Spleen (tissue), 7 donors: ENCODE measurements at regions not wholly inside any gene's neighbourhood (a gene's known extent, or its start where the extent isn't known, plus 50 kb on each side); places are given as distances from the start of the nearest gene placed in this dataset.

Experiments used
- POLR2A ChIP-seq, 3 donors: fragments of 450-650 bp; IDR thresholded peaks; one replicate each; pipeline ENCODE4 v1.5.1; 2017; ENCODE audit warnings: antibody characterized with exemption in 3 of 3, mild to moderate bottlenecking in 1 of 3
- TF ChIP-seq, protein P1 (sequence below), 11 experiments: fragments of 200-600 bp in 7 of 11; fragments of 450-650 bp in 4 of 11; sonication (generic) in 4 of 11; IDR thresholded peaks in 8 of 11; conservative IDR thresholded peaks in 3 of 11; 1 replicate in 7 of 11; 2 replicates in 4 of 11; pipeline versions ENCODE4 v1.4.0 to v1.8.0; 2016 to 2021; ENCODE audit warnings: antibody characterized with exemption in 11 of 11, inconsistent platforms in 4 of 11, mild to moderate bottlenecking in 1 of 11
- donor health status: DM: no; HTN: no; CAD: no; lungs with moderate emphysema.
- donor health status: DM: no; HTN: no; CAD: no.
- donor health status: DM: no; HTN: no; CAD: no.

DNA sequence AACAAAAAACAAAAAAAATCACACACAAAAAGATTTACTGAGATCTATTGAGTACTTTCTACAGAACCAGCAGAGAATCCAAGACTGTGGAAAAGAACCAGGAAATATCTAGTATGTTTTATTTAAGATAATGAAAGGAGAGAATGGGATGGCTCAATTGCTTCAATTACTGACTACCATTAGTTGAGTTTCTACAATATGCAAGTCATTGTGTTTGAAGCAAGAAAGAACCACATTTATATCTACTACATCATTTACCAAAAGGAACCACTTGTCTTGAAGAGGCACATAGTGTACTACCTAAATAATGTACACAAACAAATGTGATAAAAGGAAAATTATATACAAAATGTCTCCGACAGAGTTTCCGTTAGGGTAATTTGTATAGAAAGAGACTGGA, 325.9 kb upstream of the TNC start:
- TF ChIP-seq, protein P1, sequence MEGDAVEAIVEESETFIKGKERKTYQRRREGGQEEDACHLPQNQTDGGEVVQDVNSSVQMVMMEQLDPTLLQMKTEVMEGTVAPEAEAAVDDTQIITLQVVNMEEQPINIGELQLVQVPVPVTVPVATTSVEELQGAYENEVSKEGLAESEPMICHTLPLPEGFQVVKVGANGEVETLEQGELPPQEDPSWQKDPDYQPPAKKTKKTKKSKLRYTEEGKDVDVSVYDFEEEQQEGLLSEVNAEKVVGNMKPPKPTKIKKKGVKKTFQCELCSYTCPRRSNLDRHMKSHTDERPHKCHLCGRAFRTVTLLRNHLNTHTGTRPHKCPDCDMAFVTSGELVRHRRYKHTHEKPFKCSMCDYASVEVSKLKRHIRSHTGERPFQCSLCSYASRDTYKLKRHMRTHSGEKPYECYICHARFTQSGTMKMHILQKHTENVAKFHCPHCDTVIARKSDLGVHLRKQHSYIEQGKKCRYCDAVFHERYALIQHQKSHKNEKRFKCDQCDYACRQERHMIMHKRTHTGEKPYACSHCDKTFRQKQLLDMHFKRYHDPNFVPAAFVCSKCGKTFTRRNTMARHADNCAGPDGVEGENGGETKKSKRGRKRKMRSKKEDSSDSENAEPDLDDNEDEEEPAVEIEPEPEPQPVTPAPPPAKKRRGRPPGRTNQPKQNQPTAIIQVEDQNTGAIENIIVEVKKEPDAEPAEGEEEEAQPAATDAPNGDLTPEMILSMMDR (IDR thresholded peaks at IDR 0.05 in 8 of 11, conservative IDR thresholded peaks at IDR 0.05 in 3 of 11): no peak
- no peak for TF ChIP-seq POLR2A (IDR thresholded peaks at IDR 0.05)
